DND-41 (cell line): ENCODE measurements at regions not wholly inside any gene's neighbourhood (a gene's known extent, or its start where the extent isn't known, plus 50 kb on each side); places are given as distances from the start of the nearest gene placed in this dataset.
"Not testable (repeated sequence)": the region's sequence is repeated elsewhere in the genome, so short reads cannot be mapped to it uniquely, and the experiment has no call there.

Source experiments
- CTCF ChIP-seq: IDR thresholded peaks from 2 replicates; pipeline ENCODE4 v1.5.1; 2012; ENCODE audit warnings: borderline replicate concordance, low read length, moderate library complexity, mild to moderate bottlenecking; ENCODE audit not compliant: poor library complexity, severe bottlenecking; ENCODE audit errors: extremely low read depth
- EZH2 ChIP-seq: IDR thresholded peaks from 3 replicates; pipeline ENCODE4 v1.6.1; 2012; ENCODE audit warnings: borderline replicate concordance, low read depth, mild to moderate bottlenecking, moderate library complexity, low read length, inconsistent platforms; ENCODE audit not compliant: severe bottlenecking

DNA sequence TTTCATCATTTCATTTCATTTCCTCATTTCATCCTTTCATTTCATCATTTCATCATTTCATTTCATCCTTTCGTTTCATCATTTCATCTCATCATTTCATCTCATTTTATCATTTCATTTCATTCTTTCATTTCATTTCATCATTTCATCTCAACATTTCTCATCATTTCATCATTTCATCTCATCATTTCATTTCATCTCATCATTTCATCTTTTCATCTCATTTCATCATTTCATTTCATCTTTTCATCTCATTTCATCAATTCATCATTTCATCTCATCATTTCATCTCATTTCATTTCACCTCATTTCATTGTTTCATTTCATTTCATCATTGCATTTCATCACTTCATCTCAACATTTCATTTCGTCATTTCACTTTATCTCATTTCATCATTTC lies 129.7 kb upstream of the TP53TG3 start:
- TF ChIP-seq EZH2, CTCF: not testable (repeated sequence)
